ENCODE measurements at regions not wholly inside any gene's neighbourhood (a gene's known extent, or its start where the extent isn't known, plus 50 kb on each side); places are given as distances from the start of the nearest gene placed in this dataset.

DNA sequence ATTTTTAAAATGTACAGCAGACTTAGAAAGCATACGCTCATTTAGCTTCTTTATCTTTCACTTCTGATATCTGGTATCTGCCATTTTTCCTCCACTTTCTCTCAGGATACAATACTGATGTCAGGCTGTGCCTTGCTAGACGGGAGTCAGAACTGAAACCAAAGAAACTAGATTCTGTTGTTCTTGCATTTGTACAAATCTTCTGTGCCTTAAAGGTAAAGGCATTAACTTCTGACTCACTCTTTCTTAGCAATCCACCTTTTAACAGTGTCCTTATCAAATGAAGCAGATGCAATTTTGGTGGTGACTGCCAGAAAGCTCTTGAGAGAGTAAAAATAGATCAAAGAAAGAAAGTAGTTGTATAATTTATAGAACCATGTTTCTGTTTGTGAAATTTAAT, 370.4 kb downstream of the PCDH20 start:
- Mint-ChIP-seq H3K27ac (no peak overlapping the region), H3K36me3 (ENCODE audit: insufficient read depth) (no peaks in the 10 kb centered on the region), H3K4me3 (ENCODE audit: low read depth) (no peak overlapping the region), H3K27me3 (no peaks in the 10 kb centered on the region), H3K9me3 (ENCODE audit: low read depth) (no peaks in the 10 kb centered on the region), H3K4me1 (ENCODE audit: low read depth) (peaks cover 8% of the 10 kb centered on the region)
- DNase-seq (ENCODE audit: low spot score, unreplicated experiment), result no peak
- TF ChIP-seq, protein P1, sequence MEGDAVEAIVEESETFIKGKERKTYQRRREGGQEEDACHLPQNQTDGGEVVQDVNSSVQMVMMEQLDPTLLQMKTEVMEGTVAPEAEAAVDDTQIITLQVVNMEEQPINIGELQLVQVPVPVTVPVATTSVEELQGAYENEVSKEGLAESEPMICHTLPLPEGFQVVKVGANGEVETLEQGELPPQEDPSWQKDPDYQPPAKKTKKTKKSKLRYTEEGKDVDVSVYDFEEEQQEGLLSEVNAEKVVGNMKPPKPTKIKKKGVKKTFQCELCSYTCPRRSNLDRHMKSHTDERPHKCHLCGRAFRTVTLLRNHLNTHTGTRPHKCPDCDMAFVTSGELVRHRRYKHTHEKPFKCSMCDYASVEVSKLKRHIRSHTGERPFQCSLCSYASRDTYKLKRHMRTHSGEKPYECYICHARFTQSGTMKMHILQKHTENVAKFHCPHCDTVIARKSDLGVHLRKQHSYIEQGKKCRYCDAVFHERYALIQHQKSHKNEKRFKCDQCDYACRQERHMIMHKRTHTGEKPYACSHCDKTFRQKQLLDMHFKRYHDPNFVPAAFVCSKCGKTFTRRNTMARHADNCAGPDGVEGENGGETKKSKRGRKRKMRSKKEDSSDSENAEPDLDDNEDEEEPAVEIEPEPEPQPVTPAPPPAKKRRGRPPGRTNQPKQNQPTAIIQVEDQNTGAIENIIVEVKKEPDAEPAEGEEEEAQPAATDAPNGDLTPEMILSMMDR (IDR thresholded peaks at IDR 0.05; ENCODE audit: unreplicated experiment), result no peak

- no peaks in the 10 kb centered on the region for H3K9me3 Mint-ChIP-seq (ENCODE audit: low read depth)
- H3K36me3 Mint-ChIP-seq (ENCODE audit: insufficient read depth), result no peaks in the 10 kb centered on the region
- DNase-seq (ENCODE audit: low spot score, unreplicated experiment), result no peak
- no peaks in the 10 kb centered on the region for H3K27me3 Mint-ChIP-seq
- H3K4me1 Mint-ChIP-seq (ENCODE audit: low read depth), result peaks cover 1% of the 10 kb centered on the region
- H3K4me3 Mint-ChIP-seq (ENCODE audit: low read depth), result no peak overlapping the region
- no peak overlapping the region for H3K27ac Mint-ChIP-seq
- TF ChIP-seq, protein P1 (IDR thresholded peaks at IDR 0.05; ENCODE audit: unreplicated experiment), result no peak
Observed at GRCh38 chr13:61040181-61040580, 375.5 kb downstream of the PCDH20 start.

GRCh38 chr13:61039302-61039701, 376.3 kb downstream of the PCDH20 start:
- H3K27ac Mint-ChIP-seq, result no peak overlapping the region
- no peaks in the 10 kb centered on the region for H3K4me1 Mint-ChIP-seq (ENCODE audit: low read depth)
- no peaks in the 10 kb centered on the region for H3K27me3 Mint-ChIP-seq
- no peak overlapping the region for H3K4me3 Mint-ChIP-seq (ENCODE audit: low read depth)
- no peaks in the 10 kb centered on the region for H3K9me3 Mint-ChIP-seq (ENCODE audit: low read depth)
- no peak for DNase-seq (ENCODE audit: low spot score, unreplicated experiment)
- H3K36me3 Mint-ChIP-seq (ENCODE audit: insufficient read depth), result no peaks in the 10 kb centered on the region
- TF ChIP-seq, protein P1 (IDR thresholded peaks at IDR 0.05; ENCODE audit: unreplicated experiment), result no peak

DNA sequence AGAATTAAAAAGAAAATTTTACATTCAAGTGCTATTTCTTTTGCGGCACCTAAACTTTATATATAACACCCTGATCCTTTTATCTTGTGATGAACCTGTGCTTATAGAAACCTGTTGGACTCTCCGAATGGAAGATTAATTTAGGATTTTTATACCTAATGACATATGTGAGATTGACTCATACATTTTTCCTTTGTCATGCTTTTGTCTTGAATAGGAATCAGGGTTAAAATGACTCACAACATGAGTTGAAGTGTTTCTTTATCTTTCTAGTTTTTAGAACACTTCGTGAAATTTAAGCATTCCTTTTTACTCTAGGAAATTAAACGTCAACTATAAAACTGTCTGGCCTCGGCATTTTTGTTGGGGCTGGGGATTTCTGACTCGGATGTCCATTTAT, 378.9 kb downstream of the PCDH20 start:
- no peak for DNase-seq (ENCODE audit: low spot score, unreplicated experiment)
- H3K27me3 Mint-ChIP-seq, result no peaks in the 10 kb centered on the region
- no peaks in the 10 kb centered on the region for H3K36me3 Mint-ChIP-seq (ENCODE audit: insufficient read depth)
- H3K9me3 Mint-ChIP-seq (ENCODE audit: low read depth), result no peaks in the 10 kb centered on the region
- no peak overlapping the region for H3K27ac Mint-ChIP-seq
- no peaks in the 10 kb centered on the region for H3K4me1 Mint-ChIP-seq (ENCODE audit: low read depth)
- TF ChIP-seq, protein P1 (IDR thresholded peaks at IDR 0.05; ENCODE audit: unreplicated experiment), result no peak
- H3K4me3 Mint-ChIP-seq (ENCODE audit: low read depth), result no peak overlapping the region

- TF ChIP-seq, protein P1 (IDR thresholded peaks at IDR 0.05; ENCODE audit: unreplicated experiment), result no peak
- Mint-ChIP-seq H3K36me3 (ENCODE audit: insufficient read depth) (no peaks in the 10 kb centered on the region), H3K9me3 (ENCODE audit: low read depth) (no peaks in the 10 kb centered on the region), H3K4me1 (ENCODE audit: low read depth) (peaks cover 5% of the 10 kb centered on the region), H3K27me3 (no peaks in the 10 kb centered on the region), H3K27ac (no peak overlapping the region), H3K4me3 (ENCODE audit: low read depth) (no peak overlapping the region)
- no peak for DNase-seq (ENCODE audit: low spot score, unreplicated experiment)
Observed at GRCh38 chr13:61030445-61030844, 385.2 kb downstream of the PCDH20 start.

All from progenitor cell of endocrine pancreas (in vitro differentiated cells).